HG03139 (cell line): ENCODE measurements at regions not wholly inside any gene's neighbourhood (a gene's known extent, or its start where the extent isn't known, plus 50 kb on each side); places are given as distances from the start of the nearest gene placed in this dataset.

ENCODE experiments used
- ATAC-seq: cut with Tn5 transposase; IDR thresholded peaks from one replicate; pipeline ENCODE4 v1.9.1; 2021; ENCODE audit not compliant: unreplicated experiment

GRCh38 chr12:115408642-115409041 is 724.7 kb upstream of the TBX3 start:
- ATAC-seq, result no peak

GRCh38 chr12:115407723-115408122 is 723.7 kb upstream of the TBX3 start:
- ATAC-seq, result no peak

GRCh38 chr12:115407036-115407435 is 723.1 kb upstream of the TBX3 start:
- ATAC-seq, result no peak

- no peak for ATAC-seq
Measured at GRCh38 chr12:115405471-115405860, 721.5 kb upstream of the TBX3 start.

- ATAC-seq, result no peak
Measured at GRCh38 chr12:115404761-115405470, 720.9 kb upstream of the TBX3 start.

- ATAC-seq, result no peak
Measured at GRCh38 chr12:115403689-115404088, 719.7 kb upstream of the TBX3 start.

- ATAC-seq, result no peak
Measured at GRCh38 chr12:115403253-115403652, 719.3 kb upstream of the TBX3 start.

GRCh38 chr12:115402443-115403180 is 718.6 kb upstream of the TBX3 start:
- ATAC-seq, result no peak

- no peak for ATAC-seq
Measured at GRCh38 chr12:115401761-115402160, 717.8 kb upstream of the TBX3 start.

GRCh38 chr12:115400011-115400410 is 716.0 kb upstream of the TBX3 start:
- no peak for ATAC-seq

- no peak for ATAC-seq
Measured at GRCh38 chr12:115398311-115398781, 714.4 kb upstream of the TBX3 start.

- ATAC-seq, result no peak
Measured at GRCh38 chr12:115396567-115396966, 712.6 kb upstream of the TBX3 start.

- no peak for ATAC-seq
Measured at GRCh38 chr12:115394496-115395220, 710.7 kb upstream of the TBX3 start.

GRCh38 chr12:115388139-115388538 is 704.2 kb upstream of the TBX3 start:
- ATAC-seq, result no peak

GRCh38 chr12:115387467-115387901 is 703.5 kb upstream of the TBX3 start:
- no peak for ATAC-seq

GRCh38 chr12:115386946-115387345 is 703.0 kb upstream of the TBX3 start:
- no peak for ATAC-seq

- no peak for ATAC-seq
Measured at GRCh38 chr12:115385141-115385540, 701.2 kb upstream of the TBX3 start.

GRCh38 chr12:115384391-115384790 is 700.4 kb upstream of the TBX3 start:
- ATAC-seq, result no peak

GRCh38 chr12:115383668-115384067 is 699.7 kb upstream of the TBX3 start:
- no peak for ATAC-seq

- ATAC-seq, result no peak
Measured at GRCh38 chr12:115382681-115383080, 698.7 kb upstream of the TBX3 start.

GRCh38 chr12:115380546-115381120 is 696.7 kb upstream of the TBX3 start:
- no peak for ATAC-seq
